DOHH2 (cell line): ENCODE measurements at regions not wholly inside any gene's neighbourhood (a gene's known extent, or its start where the extent isn't known, plus 50 kb on each side); places are given as distances from the start of the nearest gene placed in this dataset.

Experiments
- EZH2phosphoT487 ChIP-seq: fragments of 200-600 bp; sonication (generic); IDR thresholded peaks from 2 replicates; pipeline ENCODE4 v1.6.1; 2017; ENCODE audit warnings: borderline replicate concordance, mild to moderate bottlenecking, antibody characterized with exemption, low read length, moderate library complexity, mixed read lengths
- TF ChIP-seq, protein P1 (sequence below): fragments of 200-600 bp; sonication (generic); IDR thresholded peaks from one replicate; pipeline ENCODE4 v1.5.1; 2014; ENCODE audit warnings: antibody characterized with exemption, mild to moderate bottlenecking, low read depth, low read length; ENCODE audit not compliant: poor library complexity, severe bottlenecking

DNA sequence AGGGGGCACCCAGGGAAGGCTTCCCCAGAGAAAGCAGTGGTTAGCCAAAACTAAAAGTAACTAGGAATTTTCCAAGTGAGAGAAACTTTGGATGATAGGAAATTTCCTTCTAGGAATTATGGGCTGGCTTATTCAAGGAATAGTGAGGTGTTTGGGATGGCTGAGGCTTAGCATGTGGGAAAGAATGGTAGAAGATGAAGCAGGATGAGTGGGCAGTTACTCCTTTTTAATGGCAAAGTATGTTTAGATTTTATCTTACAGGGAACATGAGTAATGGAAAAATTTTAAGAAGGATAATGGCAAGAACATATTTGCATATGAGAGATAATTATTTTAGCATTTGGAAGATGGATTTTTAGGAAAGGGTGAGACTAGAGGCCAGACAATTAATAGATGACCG is 197.6 kb downstream of the SLC38A4 start:
- TF ChIP-seq, protein P1, sequence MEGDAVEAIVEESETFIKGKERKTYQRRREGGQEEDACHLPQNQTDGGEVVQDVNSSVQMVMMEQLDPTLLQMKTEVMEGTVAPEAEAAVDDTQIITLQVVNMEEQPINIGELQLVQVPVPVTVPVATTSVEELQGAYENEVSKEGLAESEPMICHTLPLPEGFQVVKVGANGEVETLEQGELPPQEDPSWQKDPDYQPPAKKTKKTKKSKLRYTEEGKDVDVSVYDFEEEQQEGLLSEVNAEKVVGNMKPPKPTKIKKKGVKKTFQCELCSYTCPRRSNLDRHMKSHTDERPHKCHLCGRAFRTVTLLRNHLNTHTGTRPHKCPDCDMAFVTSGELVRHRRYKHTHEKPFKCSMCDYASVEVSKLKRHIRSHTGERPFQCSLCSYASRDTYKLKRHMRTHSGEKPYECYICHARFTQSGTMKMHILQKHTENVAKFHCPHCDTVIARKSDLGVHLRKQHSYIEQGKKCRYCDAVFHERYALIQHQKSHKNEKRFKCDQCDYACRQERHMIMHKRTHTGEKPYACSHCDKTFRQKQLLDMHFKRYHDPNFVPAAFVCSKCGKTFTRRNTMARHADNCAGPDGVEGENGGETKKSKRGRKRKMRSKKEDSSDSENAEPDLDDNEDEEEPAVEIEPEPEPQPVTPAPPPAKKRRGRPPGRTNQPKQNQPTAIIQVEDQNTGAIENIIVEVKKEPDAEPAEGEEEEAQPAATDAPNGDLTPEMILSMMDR, result no peak
- TF ChIP-seq EZH2phosphoT487, result no peak
